ENCODE measurements at regions not wholly inside any gene's neighbourhood (a gene's known extent, or its start where the extent isn't known, plus 50 kb on each side); places are given as distances from the start of the nearest gene placed in this dataset.
"Not testable (repeated sequence)": the region's sequence is repeated elsewhere in the genome, so short reads cannot be mapped to it uniquely, and the experiment has no call there.

- no peak for DNase-seq
Observed at GRCh38 chr13:101003566-101003965, 329.0 kb upstream of the TMTC4 start.

- no peak for DNase-seq
Observed at GRCh38 chr13:100989392-100989791, 314.8 kb upstream of the TMTC4 start.

DNA sequence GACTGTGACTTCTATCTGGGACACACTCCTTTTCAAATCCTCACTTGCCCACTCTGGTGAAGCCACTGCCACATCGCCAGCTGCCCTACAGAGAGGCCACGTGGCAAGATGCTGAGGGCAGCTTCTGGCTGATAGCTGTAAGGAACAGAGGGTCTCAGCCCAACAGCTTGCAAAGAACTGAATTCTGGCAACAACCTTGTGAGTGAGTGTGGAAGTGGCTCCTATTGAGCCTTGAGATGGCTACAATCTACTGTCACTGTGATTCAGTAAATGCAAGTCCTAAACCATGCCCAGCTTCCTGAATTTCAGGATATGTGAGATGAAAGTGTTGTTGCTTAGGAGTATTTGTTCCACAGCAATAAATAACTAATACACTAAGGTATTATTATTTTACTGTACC, 314.3 kb upstream of the TMTC4 start:
- DNase-seq = no peak

- DNase-seq = no peak
Observed at GRCh38 chr13:100987948-100988347, 313.4 kb upstream of the TMTC4 start.

- DNase-seq = no peak
Observed at GRCh38 chr13:100986571-100986970, 312.0 kb upstream of the TMTC4 start.

GRCh38 chr13:100984085-100984705, 309.6 kb upstream of the TMTC4 start:
- no peak for DNase-seq

DNA sequence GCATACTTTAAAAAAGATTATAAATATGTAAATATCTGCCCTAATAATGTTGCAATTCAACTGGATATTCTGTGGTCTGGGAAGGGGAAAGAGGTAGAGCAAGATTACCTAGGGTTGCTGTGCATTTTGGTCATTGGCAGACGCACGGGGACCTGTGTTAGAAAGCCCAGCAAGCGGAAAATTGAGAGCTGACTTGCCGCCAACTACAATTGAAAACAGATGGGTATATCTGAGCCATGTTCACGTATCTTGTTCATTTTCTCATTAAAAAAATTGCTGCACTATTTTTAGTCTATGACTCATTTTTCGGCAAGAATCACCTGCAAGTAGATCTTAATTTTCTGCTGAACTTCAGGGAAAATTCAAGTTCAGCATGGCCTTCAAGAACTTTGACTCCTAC, 308.5 kb upstream of the TMTC4 start:
- no peak for DNase-seq

DNA sequence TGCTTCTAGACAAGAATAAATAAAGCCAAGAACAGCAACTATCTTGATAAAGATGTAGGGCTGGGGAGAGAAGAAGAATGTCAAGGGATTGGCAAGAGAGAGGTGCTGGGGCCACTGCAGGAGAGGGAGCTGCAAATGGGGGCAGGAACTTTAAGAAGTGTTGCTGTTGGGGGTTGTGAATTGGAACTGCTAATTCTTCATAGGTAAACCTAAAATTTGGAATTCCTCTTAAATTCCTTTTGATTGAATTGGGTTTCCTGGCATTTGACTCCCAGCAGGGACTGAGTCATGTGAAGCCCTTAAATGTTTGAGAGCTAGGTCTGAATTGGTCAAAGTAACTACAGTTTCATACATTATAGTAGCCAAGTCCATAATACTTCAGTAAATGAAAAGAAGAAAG, 305.6 kb upstream of the TMTC4 start:
- no peak for DNase-seq

- no peak for DNase-seq
Observed at GRCh38 chr13:100977841-100978240, 303.2 kb upstream of the TMTC4 start.

- DNase-seq = no peak
Observed at GRCh38 chr13:100976993-100977392, 302.4 kb upstream of the TMTC4 start.

DNA sequence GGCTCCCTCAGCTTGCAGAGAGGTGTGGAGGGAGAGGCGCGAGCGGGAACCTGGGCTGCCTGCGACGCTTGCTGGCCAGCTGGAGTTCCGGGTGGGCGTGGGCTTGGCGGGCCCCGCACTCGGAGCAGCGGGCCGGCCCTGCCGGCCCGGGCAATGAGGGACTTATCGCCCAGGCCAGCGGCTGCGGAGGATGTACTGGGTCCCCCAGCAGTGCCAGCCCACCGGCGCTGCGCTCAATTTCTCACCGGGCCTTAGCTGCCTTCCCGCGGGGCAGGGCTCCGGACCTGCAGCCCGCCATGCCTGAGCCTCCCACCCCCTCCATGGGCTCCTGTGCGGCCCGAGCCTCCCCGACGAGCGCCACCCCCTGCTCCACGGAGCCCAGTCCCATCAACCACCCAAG, 301.1 kb upstream of the TMTC4 start:
- DNase-seq = not testable (repeated sequence)

DNA sequence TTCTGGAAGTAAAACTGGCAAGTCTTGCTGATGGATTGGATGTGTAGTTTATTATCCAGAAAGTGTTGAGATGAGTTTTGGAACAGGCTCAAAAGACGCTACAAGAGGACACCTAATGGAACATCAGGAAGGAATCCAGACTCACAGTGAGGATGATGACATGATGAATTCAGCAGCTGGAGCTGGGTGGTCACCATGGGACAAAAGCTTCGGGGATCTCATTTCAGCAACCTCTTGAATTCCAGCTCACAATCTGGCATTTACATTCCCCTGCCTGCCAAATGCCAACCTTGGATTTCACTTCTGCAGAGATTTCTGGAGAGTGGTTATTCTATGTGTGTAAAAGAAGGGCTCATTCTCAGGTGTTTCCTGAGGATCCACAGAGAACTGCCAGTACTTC, 288.0 kb upstream of the TMTC4 start:
- DNase-seq = no peak

DNA sequence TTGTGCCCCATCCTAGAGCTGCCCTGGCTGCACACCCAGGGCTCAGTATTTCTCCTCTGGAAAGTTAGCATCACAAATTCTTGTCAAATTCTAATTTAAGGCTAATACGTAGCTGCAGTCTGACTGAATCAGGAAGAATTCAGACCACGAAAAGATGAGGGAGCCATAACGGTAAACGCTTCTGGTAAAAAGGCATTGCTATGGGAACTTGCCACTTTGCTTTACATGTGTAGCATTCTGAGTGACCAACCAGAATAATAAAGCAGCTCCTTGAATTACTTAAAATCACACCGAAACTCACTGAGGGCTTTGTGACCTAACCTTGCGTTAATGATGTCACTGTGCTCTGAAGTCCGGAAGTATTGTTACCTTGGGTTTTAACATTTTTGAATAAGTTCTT, 286.6 kb upstream of the TMTC4 start:
- no peak for DNase-seq

- DNase-seq = no peak
Observed at GRCh38 chr13:100958831-100959230, 284.2 kb upstream of the TMTC4 start.

DNA sequence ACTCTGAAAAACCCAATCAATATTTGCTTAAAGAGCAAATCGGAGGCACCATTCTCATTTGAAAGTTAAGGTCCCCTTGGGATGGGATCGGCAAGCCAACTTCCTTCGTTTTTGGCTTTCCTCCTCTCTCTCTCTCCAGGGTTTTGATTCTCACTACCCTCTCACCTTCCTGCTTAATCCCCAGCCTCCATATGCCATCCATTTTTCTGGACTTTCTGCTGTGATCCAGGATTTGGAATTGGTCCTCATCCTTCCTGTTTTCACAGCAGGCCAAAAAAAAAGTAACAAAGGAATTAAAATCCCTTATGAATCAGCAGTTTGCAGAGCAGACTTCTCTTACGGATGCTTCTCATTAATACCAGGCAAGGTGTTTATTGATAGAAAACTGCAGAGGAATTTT, 283.1 kb upstream of the TMTC4 start:
- DNase-seq = no peak

DNA sequence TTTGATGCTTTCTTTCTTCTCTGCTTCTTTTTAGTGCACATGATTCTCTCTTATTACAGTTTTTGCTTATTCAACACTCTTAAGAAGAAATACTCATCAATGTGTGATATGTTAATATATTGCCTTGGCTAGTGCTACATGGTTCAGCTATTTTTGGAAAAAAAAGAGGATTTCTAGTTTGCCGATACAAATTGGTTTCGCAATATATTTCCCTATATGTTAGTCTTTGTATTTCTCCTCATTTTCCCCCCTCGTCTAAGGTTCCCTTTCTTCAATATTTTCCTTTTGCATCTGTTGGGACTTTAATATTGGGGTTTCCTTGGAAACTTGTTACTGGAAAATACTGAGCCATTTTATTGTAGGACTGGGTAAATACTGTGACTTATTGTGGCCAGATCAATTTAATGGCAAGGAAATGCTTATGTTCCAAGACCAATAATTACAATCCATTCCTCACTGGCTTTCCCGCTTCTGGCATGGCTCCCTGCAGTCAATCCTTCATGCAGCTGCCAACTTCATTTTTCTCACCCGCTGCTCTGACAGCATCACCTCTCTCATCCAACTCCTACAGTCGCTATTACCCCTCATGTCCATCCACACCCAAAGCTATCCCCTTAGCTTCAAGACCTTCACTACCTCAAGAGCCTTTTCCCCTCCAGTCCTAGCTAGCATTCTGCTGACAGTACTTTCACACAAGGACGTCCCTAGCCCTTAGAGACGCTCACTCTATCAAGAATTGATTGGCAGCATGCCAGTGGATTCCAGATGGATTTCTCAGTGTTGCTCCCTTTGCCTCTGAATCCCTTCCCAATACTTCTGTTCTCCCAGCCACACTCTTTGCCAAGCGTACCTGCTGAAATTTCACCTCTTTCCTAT, 280.1 kb upstream of the TMTC4 start:
- DNase-seq = no peak

DNA sequence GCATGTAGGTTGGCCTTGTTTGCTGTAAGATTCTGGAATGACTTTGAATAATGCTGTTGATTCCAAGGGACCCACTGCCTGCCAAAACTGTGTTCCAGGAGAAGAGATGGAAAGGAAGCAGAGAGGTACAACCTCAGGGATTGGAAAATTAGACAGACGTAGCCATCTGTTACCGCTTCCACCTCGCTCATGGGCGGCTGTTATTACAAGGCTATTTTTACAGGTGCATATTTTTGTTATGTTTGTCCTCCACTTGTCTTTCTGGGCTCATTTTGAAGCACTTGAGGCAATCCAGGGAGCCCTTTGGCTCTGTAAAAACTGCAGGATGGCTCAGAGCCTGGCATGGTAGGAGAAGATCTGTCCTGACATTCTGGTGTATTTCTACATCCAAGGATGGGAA, 276.4 kb upstream of the TMTC4 start:
- no peak for DNase-seq

- DNase-seq = not testable (repeated sequence)
Observed at GRCh38 chr13:100948937-100949336, 274.3 kb upstream of the TMTC4 start.

DNA sequence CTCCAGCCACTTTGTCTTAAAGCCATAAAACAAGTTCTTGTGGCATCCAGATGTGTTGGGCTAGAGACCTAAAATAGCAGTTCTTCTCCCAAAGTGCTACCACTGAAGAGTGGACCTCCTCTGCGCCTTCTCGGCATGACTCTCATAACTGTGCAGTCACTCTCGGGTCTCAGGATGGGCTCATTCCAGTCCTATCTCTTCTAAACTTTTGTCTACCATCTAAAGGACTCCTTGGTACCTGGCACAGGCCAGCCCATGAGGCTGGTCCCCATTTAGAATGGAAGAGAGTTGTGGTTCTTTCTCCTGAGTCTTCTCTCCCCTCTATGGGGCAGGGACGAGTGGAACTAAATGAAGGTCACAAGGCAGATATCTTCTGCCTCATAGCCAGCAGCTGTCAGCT, 272.0 kb upstream of the TMTC4 start:
- DNase-seq = no peak

GRCh38 chr13:100944791-100945345, 270.3 kb upstream of the TMTC4 start:
- no peak for DNase-seq

GRCh38 chr13:100942742-100943141, 268.1 kb upstream of the TMTC4 start:
- no peak for DNase-seq

- DNase-seq = no peak
Observed at GRCh38 chr13:100941377-100942368, 267.1 kb upstream of the TMTC4 start.

GRCh38 chr13:100940658-100941057, 266.1 kb upstream of the TMTC4 start:
- no peak for DNase-seq
